AG08396 (cell line): ENCODE measurements at regions not wholly inside any gene's neighbourhood (a gene's known extent, or its start where the extent isn't known, plus 50 kb on each side); places are given as distances from the start of the nearest gene placed in this dataset.
"Not testable (repeated sequence)": the region's sequence is repeated elsewhere in the genome, so short reads cannot be mapped to it uniquely, and the experiment has no call there.

Experiments used
- DNase-seq: peaks from one replicate; pipeline ENCODE4 v3.0.0; 2012; ENCODE audit warnings: low spot score, mixed read lengths

- no peak for DNase-seq
These were observed 218.0 kb upstream of the ADGRL4 start for GRCh38 chr1:79224537-79224936.

- no peak for DNase-seq
These were observed 214.0 kb upstream of the ADGRL4 start for GRCh38 chr1:79220509-79220908.

- no peak for DNase-seq
These were observed 208.8 kb upstream of the ADGRL4 start for GRCh38 chr1:79215311-79215710.

- DNase-seq, result no peak
These were observed 201.3 kb upstream of the ADGRL4 start for GRCh38 chr1:79207786-79208185.

- no peak for DNase-seq
These were observed 200.8 kb upstream of the ADGRL4 start for GRCh38 chr1:79207331-79207730.

GRCh38 chr1:79204779-79205479, 198.4 kb upstream of the ADGRL4 start:
- DNase-seq, result no peak

GRCh38 chr1:79198832-79199231, 192.3 kb upstream of the ADGRL4 start:
- peak; percentile 18 for DNase-seq

- no peak for DNase-seq
These were observed 190.9 kb upstream of the ADGRL4 start for GRCh38 chr1:79197421-79197820.

GRCh38 chr1:79196211-79196610, 189.7 kb upstream of the ADGRL4 start:
- DNase-seq, result no peak

GRCh38 chr1:79193211-79194079, 186.9 kb upstream of the ADGRL4 start:
- DNase-seq, result peak; percentile 11

GRCh38 chr1:79190074-79190473, 183.5 kb upstream of the ADGRL4 start:
- no peak for DNase-seq

- DNase-seq, result no peak
These were observed 181.8 kb upstream of the ADGRL4 start for GRCh38 chr1:79188337-79188736.

GRCh38 chr1:79186260-79186659, 179.7 kb upstream of the ADGRL4 start:
- DNase-seq, result no peak

- no peak for DNase-seq
These were observed 171.3 kb upstream of the ADGRL4 start for GRCh38 chr1:79177844-79178243.

GRCh38 chr1:79161077-79161476, 154.5 kb upstream of the ADGRL4 start:
- DNase-seq, result peak; percentile 7

GRCh38 chr1:79155991-79156390, 149.5 kb upstream of the ADGRL4 start:
- no peak for DNase-seq

GRCh38 chr1:79151006-79151796, 144.7 kb upstream of the ADGRL4 start:
- no peak for DNase-seq

GRCh38 chr1:79150576-79150975, 144.0 kb upstream of the ADGRL4 start:
- DNase-seq, result no peak

- DNase-seq, result not testable (repeated sequence)
These were observed 131.7 kb upstream of the ADGRL4 start for GRCh38 chr1:79138227-79138626.

- no peak for DNase-seq
These were observed 127.3 kb upstream of the ADGRL4 start for GRCh38 chr1:79133774-79134364.

- DNase-seq, result no peak
These were observed 125.1 kb upstream of the ADGRL4 start for GRCh38 chr1:79131626-79132025.

GRCh38 chr1:79129914-79130313, 123.4 kb upstream of the ADGRL4 start:
- no peak for DNase-seq
